HG02970 (cell line): ENCODE measurements at regions not wholly inside any gene's neighbourhood (a gene's known extent, or its start where the extent isn't known, plus 50 kb on each side); places are given as distances from the start of the nearest gene placed in this dataset.

Experiments used
- ATAC-seq: cut with Tn5 transposase; IDR thresholded peaks from one replicate; pipeline ENCODE4 v1.9.1; 2021; ENCODE audit warnings: mild to moderate bottlenecking, moderate library complexity, moderate number of reproducible peaks; ENCODE audit not compliant: unreplicated experiment, low FRiP score

DNA sequence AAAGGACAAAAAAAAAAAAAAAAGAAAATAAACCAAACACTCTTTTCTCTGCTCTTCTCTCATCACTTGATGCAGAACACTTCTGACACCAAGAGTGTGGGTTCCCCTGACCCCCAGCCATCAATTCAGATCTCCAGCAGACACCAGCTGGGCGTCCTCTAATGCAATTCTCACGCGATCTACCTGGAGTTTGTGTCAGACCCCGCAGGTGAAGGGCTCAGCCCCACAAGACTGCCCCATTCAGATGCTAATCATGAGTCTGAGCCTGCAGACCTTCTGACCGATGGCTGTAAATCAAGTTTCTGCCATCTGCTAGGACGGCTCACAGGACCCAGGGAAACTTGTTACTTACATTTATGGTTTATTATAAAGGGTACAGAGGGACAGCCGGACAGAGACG lies 133.6 kb upstream of the C1orf174 start:
- ATAC-seq: no peak

DNA sequence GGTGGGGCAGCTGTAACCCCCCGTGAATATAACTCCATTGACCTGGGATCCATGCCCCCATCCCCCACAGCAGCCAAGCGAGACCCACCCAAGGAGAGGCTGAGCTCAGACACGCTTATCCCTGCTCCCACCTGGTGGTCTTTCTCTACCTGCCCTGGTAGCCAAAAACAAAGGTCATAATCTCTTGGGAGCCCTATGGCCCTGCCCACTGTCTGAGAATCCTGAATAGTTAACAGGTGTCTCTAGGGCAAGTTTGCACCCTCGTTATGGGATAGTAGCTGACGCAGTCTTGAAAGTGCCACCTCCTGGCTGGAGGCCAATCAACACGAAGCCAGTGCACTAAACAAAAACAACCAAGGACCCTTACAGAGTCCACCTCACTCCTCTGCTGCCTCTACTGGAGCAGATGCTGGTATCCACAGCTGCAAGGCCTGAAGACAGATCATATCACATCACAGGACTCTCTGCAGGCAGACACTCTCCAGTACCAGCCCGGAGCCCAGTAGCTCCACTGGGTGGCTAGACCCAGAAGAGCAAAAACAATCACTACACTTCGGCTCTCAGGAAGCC lies 134.3 kb upstream of the C1orf174 start:
- no peak for ATAC-seq

DNA sequence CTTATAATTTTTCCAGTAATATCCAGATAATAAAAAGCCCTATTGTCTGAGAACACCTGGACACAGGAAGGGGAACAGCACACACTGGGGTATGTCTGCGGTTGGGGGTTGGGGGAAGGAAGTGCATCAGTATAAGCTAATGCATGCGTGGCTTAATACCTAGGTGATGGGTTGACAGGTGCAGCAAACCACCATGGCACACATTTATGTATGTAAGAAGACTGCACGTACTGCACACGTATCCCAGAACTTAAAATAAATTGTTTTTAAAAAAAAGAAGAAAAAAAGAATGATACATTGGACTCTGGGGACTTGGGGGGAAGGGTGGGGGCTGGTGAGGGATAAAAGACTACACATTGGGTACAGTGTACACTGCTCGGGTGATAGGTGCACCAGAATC lies 144.9 kb upstream of the C1orf174 start:
- ATAC-seq: no peak

- ATAC-seq: no peak
Measured at GRCh38 chr1:4045397-4046010, 145.4 kb upstream of the C1orf174 start.

- ATAC-seq: no peak
Measured at GRCh38 chr1:4046836-4047461, 146.9 kb upstream of the C1orf174 start.

- no peak for ATAC-seq
Measured at GRCh38 chr1:4047666-4048065, 147.6 kb upstream of the C1orf174 start.

GRCh38 chr1:4048076-4048475 lies 148.0 kb upstream of the C1orf174 start:
- ATAC-seq: no peak

GRCh38 chr1:4048921-4049320 lies 148.8 kb upstream of the C1orf174 start:
- no peak for ATAC-seq

DNA sequence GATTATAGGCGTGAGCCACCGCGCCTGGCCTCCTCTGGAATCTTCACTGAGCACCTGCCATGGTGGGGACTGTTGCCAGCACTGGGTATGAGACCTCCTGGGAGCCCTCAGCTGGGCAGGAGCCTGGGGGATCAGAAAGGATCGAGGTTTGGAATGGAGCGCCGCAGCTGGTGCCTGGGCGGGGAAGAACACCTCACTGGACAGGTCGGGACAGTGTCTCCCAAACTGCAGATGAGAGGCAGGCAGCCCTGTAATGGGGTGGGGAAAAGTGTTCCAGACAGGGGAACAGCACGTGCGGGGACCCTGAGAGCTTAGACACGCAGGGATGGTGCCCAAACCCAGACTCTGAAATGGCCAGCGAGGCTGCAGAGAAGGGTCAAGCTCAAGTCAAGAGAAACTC lies 150.9 kb upstream of the C1orf174 start:
- no peak for ATAC-seq

GRCh38 chr1:4052657-4053056 lies 152.6 kb upstream of the C1orf174 start:
- ATAC-seq: no peak

DNA sequence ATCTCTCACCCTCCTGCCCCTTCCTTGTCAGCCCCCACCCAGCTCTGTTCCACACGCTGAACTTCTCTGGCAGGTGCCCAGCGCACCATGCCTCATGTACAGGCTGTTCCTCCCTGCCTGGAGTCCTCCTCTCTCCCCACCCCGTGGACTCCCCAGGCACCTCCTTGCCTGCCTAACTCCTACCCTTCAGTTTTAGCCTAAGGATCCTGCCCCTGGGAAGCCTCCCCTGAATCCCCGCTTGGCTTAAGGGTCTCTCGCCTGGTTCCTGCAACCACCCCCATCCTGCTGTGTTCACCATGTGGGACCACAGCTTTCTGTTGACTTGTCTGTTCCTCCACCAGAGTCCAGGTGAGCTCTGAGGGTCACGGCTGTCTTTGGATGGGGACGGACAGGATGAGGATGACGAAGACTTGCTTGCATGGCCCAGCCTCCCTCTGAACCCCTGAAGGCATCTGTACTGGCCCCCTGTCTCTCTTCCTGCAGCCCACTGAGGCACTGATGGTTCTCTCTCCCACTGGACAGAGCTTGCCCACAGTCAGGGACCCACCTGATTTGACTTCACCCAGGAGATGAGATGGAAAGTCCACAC lies 153.2 kb upstream of the C1orf174 start:
- no peak for ATAC-seq

DNA sequence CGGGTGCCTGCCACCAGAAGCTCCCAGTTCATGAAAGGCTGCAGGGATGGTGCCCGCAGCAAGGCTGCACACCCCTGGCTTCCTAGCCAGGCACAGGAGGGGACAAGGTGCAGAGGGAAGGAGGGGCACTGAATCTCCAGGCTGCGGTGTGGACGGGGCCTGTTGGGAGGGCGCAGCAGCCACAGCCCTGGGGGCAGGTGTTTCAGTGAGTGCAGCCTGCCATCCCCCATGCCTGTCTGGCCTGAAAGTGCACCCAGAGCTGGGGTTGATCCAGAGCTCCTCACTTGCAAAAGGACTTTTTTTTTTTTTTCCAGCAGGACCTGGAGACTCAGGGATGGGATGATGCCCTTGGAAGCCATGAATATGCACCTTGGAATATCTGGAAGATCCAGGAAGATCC lies 153.7 kb upstream of the C1orf174 start:
- ATAC-seq: no peak

- no peak for ATAC-seq
Measured at GRCh38 chr1:4055294-4055967, 155.4 kb upstream of the C1orf174 start.

DNA sequence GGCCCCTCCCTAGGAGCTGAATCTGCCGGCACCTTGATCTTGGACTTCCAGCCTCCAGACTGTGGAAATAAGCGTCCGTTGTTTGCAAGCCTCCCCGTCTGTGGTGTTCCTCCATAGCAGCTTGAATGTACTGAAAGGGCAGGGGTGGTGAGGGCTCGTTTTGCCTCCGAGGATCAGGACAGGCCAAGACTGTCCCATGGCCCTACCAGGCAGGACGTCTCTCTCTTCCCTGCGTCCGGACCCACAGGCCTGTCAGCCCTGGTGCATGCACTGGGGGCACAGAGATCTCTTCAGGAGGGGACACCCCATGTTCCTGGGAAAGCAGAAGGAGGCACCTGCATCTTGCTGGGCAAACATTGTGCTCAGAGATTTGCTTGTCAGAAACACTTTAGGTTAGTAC lies 156.3 kb upstream of the C1orf174 start:
- ATAC-seq: no peak

DNA sequence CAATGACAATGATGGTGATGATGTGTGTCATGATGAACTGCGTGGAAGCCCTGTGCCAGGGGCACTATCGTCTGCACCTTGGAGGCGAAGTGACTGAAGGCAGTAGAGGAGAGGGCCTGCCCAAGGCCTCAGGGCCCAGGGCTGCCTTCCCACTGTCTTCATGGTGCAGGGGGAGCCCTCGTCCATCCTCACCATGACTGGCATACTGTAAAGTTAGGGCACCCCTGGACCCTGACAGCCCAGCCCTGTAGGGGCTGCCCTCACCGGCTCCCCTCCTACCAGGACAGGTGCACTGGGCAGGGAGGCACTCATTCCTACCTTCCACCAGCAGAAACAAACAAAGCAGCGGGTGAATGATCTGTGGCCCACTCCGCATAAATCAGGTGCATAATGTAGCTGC lies 156.9 kb upstream of the C1orf174 start:
- no peak for ATAC-seq

GRCh38 chr1:4057603-4058002 lies 157.5 kb upstream of the C1orf174 start:
- ATAC-seq: no peak

DNA sequence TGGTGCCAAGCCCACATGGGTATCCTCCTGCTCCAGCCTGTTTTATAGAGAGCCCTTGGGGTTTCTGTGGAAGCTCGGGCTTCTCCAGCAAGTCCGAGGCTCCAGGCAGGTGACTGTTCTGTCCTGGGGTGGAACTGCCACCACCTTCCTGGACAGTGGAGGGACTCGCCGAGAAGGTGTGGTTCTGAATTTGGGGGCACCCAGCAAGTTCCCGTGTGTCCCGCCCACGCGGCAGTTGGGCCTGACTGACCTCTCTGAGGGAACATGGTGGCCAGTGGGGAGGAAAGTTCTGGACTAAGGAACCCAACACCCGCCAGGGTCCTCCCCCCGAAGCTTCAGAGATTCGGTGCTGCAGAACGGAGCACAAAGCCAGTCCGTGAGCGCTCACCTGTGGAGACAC lies 158.1 kb upstream of the C1orf174 start:
- no peak for ATAC-seq

DNA sequence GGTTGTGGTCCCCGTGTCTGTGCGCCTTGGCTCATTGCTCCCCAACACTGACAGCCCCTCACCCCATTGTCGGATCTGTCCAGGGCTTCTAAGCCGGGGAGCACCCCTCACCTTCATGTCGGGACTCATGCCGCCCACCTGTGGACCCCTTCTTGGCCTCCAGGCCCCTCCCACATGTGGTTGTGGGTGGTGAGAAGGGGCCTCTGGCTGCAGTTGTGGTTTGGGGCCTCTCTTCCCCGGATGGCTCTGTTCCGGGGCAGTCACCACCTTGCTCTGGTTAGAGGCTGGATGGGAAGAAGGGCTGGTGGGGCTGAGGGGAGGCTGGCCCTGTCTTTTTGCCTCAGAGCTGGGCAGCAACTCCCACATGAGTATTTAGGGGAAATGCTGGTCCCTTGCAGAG lies 158.6 kb upstream of the C1orf174 start:
- no peak for ATAC-seq

- no peak for ATAC-seq
Measured at GRCh38 chr1:4059270-4059669, 159.2 kb upstream of the C1orf174 start.

DNA sequence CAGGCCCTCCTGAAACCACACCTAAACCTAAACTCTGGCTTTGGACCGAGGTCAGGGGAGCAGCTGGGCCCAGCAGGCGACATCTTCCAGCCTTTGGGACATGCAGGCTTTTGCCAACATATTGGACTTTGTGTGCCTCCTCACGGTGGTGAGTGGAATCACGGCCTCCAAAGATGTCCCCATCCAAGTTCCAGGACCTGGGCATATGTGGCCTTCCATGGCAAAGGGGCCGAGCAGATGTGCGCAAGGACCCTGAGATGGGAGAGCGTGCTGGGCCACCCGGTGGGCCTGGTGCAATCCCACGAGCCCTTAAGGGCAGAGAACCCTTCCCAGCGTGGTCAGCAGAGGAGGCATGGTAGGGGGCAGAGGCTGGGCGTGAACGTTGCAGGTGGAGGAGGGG lies 160.8 kb upstream of the C1orf174 start:
- ATAC-seq: no peak

DNA sequence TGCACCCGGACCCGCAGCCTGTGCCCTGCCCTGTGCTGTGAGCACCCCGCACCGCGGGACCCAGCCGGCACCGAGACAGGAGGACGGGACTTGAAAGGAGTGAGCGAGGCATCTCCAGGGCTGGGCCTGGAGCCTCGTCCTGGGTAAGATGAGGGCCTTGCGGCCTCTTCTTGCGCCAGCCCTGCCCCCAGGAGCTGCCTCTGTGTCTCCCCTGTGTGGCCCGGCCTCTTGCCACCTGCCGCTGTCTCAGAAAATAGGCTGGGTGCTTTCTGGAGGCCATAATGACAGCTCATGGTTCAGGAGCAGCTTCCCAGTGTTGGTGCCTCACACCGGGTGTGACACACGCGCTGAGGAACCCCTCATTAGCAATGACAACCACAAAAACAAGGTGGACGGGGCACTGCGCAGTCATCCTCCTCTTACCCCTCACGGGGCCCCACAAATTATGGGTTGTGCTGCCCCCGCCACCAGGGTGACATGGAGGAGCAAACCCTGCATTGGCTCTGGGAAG lies 161.5 kb upstream of the C1orf174 start:
- ATAC-seq: no peak
